ENCODE measurements at regions not wholly inside any gene's neighbourhood (a gene's known extent, or its start where the extent isn't known, plus 50 kb on each side); places are given as distances from the start of the nearest gene placed in this dataset.

GRCh38 chr11:88420165-88420791 lies 82.7 kb upstream of the CTSC start:
- no peak for DNase-seq (ENCODE audit: extremely low read depth, low read depth)
- TF ChIP-seq, protein P1, sequence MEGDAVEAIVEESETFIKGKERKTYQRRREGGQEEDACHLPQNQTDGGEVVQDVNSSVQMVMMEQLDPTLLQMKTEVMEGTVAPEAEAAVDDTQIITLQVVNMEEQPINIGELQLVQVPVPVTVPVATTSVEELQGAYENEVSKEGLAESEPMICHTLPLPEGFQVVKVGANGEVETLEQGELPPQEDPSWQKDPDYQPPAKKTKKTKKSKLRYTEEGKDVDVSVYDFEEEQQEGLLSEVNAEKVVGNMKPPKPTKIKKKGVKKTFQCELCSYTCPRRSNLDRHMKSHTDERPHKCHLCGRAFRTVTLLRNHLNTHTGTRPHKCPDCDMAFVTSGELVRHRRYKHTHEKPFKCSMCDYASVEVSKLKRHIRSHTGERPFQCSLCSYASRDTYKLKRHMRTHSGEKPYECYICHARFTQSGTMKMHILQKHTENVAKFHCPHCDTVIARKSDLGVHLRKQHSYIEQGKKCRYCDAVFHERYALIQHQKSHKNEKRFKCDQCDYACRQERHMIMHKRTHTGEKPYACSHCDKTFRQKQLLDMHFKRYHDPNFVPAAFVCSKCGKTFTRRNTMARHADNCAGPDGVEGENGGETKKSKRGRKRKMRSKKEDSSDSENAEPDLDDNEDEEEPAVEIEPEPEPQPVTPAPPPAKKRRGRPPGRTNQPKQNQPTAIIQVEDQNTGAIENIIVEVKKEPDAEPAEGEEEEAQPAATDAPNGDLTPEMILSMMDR (IDR thresholded peaks at IDR 0.05; ENCODE audit: low read depth, low read length, missing control alignments), result no peak
- no peak overlapping the region for H3K4me3 ChIP-seq (replicated peaks; ENCODE audit: low read depth, low read length)

- TF ChIP-seq, protein P1 (IDR thresholded peaks at IDR 0.05; ENCODE audit: low read depth, low read length, missing control alignments), result no peak
- H3K4me3 ChIP-seq (replicated peaks; ENCODE audit: low read depth, low read length), result no peak overlapping the region
- DNase-seq (ENCODE audit: extremely low read depth, low read depth), result no peak
These were observed 81.0 kb upstream of the CTSC start for GRCh38 chr11:88418508-88418907.

GRCh38 chr11:88415495-88415894 lies 78.0 kb upstream of the CTSC start:
- no peak for DNase-seq (ENCODE audit: extremely low read depth, low read depth)
- no peak overlapping the region for H3K4me3 ChIP-seq (replicated peaks; ENCODE audit: low read depth, low read length)
- TF ChIP-seq, protein P1 (IDR thresholded peaks at IDR 0.05; ENCODE audit: low read depth, low read length, missing control alignments), result no peak

DNA sequence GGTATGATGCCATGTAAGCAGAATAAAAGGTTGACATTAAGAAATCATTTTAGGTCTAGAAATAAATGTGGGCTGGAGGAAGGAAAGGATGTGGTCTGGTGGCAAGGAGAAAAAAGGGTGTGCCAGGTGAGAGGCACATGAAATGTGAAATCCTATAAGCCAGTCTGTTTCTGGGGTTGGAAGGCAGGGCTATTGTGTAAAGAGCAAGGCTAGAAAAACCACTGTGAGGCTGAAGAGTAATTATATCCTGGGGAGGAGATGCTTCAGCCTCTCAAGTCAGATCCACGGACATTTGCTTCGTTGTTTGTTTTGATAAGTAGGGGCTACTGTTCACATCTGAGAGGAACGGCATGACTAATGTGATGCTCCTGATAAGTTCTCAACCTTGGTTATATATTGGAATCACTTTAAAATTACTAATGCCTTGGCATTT lies 77.5 kb upstream of the CTSC start:
- no peak for DNase-seq (ENCODE audit: extremely low read depth, low read depth)
- no peak overlapping the region for H3K4me3 ChIP-seq (replicated peaks; ENCODE audit: low read depth, low read length)
- TF ChIP-seq, protein P1 (IDR thresholded peaks at IDR 0.05; ENCODE audit: low read depth, low read length, missing control alignments), result no peak

DNA sequence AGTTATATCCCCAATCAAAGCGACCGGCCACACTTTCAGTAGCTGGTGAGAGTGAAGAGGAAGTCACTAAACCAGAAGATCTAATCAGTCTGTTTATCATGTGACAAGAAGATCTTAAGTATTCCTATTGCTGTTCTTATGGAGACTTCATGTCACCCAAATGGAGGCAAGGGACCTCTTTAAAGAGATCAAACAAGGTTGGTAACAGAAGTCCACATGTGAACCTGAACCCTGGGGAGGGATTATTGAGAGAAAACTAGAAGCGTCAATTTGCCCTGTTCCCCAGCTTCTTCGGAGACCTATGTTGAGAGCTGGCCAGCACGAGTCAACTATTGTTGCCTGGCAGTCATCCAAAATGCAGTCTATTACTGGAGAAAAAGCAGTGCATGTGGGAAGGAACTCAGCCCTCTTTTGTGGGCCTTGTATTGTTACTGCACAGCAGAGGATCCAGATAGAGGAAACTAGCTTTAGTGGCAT lies 76.9 kb upstream of the CTSC start:
- H3K4me3 ChIP-seq (replicated peaks; ENCODE audit: low read depth, low read length), result no peak overlapping the region
- DNase-seq (ENCODE audit: extremely low read depth, low read depth), result peak; percentile 48
- TF ChIP-seq, protein P1 (IDR thresholded peaks at IDR 0.05; ENCODE audit: low read depth, low read length, missing control alignments), result no peak

- peak; percentile 59 for DNase-seq (ENCODE audit: extremely low read depth, low read depth)
- TF ChIP-seq, protein P1 (IDR thresholded peaks at IDR 0.05; ENCODE audit: low read depth, low read length, missing control alignments), result no peak
- H3K4me3 ChIP-seq (replicated peaks; ENCODE audit: low read depth, low read length), result no peak overlapping the region
These were observed 73.7 kb upstream of the CTSC start for GRCh38 chr11:88411265-88411664.

DNA sequence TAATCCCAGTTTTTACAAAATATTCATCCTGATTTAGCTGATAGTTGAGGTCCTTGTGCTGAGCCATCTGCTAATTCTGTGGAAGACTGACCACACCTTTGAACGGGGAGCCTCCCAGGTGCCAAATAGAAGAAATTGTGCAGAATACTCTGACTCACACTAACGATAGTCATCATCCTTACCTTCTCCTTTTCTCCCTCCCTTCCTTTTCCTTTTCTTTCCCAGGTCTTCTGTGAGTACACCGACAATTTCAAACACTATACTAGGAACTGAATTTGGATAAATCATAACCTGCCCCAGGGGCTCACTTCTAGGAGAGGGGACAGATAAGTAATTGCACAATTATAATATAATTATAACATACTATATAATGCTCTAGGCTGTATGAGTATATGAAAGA lies 73.1 kb upstream of the CTSC start:
- no peak overlapping the region for H3K4me3 ChIP-seq (replicated peaks; ENCODE audit: low read depth, low read length)
- no peak for DNase-seq (ENCODE audit: extremely low read depth, low read depth)
- TF ChIP-seq, protein P1 (IDR thresholded peaks at IDR 0.05; ENCODE audit: low read depth, low read length, missing control alignments), result no peak
